A673 (cell line): ENCODE measurements at regions not wholly inside any gene's neighbourhood (a gene's known extent, or its start where the extent isn't known, plus 50 kb on each side); places are given as distances from the start of the nearest gene placed in this dataset.

Source experiments
- BruUV-seq: library from RNA; stranded (reverse); fragments of 400-500 nt; replicated peaks from 2 replicates; lab custom pipeline; 2021; lab: Mats Ljungman, UMichigan
- CTCF ChIA-PET: fragments of 300-600 bp; sonication (Branson Sonifier 250); formaldehyde crosslinking; loops from one replicate; lab custom pipeline; 2022; ENCODE audit warnings: antibody characterized with exemption; lab: Charles Lee
- POLR2A ChIA-PET: fragments of 300-600 bp; sonication (Branson Sonifier 250); formaldehyde crosslinking; loops from one replicate; lab custom pipeline; 2022; ENCODE audit warnings: antibody characterized with exemption; ENCODE audit not compliant: low non-redundant PET; lab: Charles Lee
- DNase-seq: peaks from one replicate; pipeline ENCODE4 v3.0.0-alpha.2; 2015; ENCODE audit warnings: low spot score
- H3K27ac ChIP-seq: fragments of 200-600 bp; sonication (generic); 2 replicates; pipeline ENCODE4 v1.5.1; 2016; ENCODE audit warnings: mixed run types, low read depth, mild to moderate bottlenecking, mixed read lengths, antibody characterized with exemption, low read length; ENCODE audit not compliant: poor library complexity, severe bottlenecking
- H3K27me3 ChIP-seq: fragments of 200-600 bp; sonication (generic); replicated peaks from 2 replicates; pipeline ENCODE4 v1.6.1; 2017; ENCODE audit warnings: mixed run types, low read depth, mild to moderate bottlenecking, mixed read lengths, antibody characterized with exemption, low read length; ENCODE audit not compliant: insufficient read depth, poor library complexity
- H3K36me3 ChIP-seq: fragments of 200-600 bp; sonication (generic); 2 replicates; pipeline ENCODE4 v1.6.1; 2016; ENCODE audit warnings: mixed run types, mild to moderate bottlenecking, mixed read lengths, antibody characterized with exemption, low read length; ENCODE audit not compliant: insufficient read depth, poor library complexity, severe bottlenecking
- H3K4me1 ChIP-seq: fragments of 200-600 bp; sonication (generic); 2 replicates; pipeline ENCODE4 v1.6.1; 2017; ENCODE audit warnings: mixed run types, mild to moderate bottlenecking, mixed read lengths, antibody characterized with exemption, low read length; ENCODE audit not compliant: insufficient read depth, poor library complexity, severe bottlenecking
- H3K4me3 ChIP-seq: fragments of 200-600 bp; sonication (generic); 2 replicates; pipeline ENCODE4 v1.5.1; 2016; ENCODE audit warnings: low read depth, mixed run types, mild to moderate bottlenecking, mixed read lengths, low read length; ENCODE audit not compliant: poor library complexity, severe bottlenecking
- H3K9me3 ChIP-seq: fragments of 200-600 bp; sonication (generic); 2 replicates; pipeline ENCODE4 v1.6.1; 2016; ENCODE audit warnings: mixed run types, low read depth, mild to moderate bottlenecking, mixed read lengths, antibody characterized with exemption, low read length; ENCODE audit not compliant: poor library complexity, severe bottlenecking
- CTCF ChIP-seq: fragments of 300-800, 200-600 bp; sonication (generic); conservative IDR thresholded peaks from 2 replicates; pipeline ENCODE4 v1.5.1; 2017; ENCODE audit warnings: low read depth, mild to moderate bottlenecking, antibody characterized with exemption, low read length, moderate library complexity, mixed read lengths
- EZH2 ChIP-seq: fragments of 200-600 bp; sonication (generic); IDR thresholded peaks from 2 replicates; pipeline ENCODE4 v1.6.1; 2017; ENCODE audit warnings: borderline replicate concordance, low read depth, mild to moderate bottlenecking, mixed read lengths, antibody characterized with exemption, low read length; ENCODE audit not compliant: poor library complexity, severe bottlenecking
- intact Hi-C: fragments of 100-400 bp; cut with micrococcal nuclease; formaldehyde crosslinking; loops from one replicate; pipeline ENCODE4 v1.10.0; 2022; ENCODE audit not compliant: unreplicated experiment

GRCh38 chr20:60125513-60125912 is 167.3 kb downstream of the CDH26 start:
- no peaks in the 10 kb centered on the region for H3K36me3 ChIP-seq
- H3K9me3 ChIP-seq = no peaks in the 10 kb centered on the region
- BruUV-seq = no TSS peak
- CTCF ChIA-PET = no interaction called here
- no peak overlapping the region for H3K4me3 ChIP-seq
- POLR2A ChIA-PET = no interaction called here
- intact Hi-C loops = no loop called here
- no peaks in the 10 kb centered on the region for H3K4me1 ChIP-seq
- TF ChIP-seq CTCF (no peak), EZH2 (no peak)
- no peak overlapping the region for H3K27ac ChIP-seq
- no peak for DNase-seq
- H3K27me3 ChIP-seq = no peaks in the 10 kb centered on the region

DNA sequence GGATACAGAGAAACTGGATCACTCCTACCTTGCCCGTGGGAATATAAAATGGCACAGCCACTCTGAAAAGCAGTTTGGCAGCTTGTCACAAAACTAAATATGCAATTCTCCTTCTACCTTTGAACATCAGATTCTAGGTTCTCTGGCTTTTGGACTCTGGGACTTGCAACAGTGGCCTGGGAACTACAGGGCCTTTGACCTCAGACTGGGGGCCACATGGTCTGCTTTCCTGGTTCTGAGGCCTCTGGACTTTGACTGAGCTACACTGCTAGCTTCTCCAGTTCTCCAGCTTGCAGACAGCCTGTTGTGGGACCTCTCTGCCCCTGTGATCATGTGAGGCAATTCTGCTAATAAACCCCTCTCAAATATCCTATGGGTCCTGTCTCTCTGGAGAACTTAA is 168.8 kb downstream of the CDH26 start:
- BruUV-seq = no TSS peak
- Histone ChIP-seq H3K4me3 (no peak overlapping the region), H3K27ac (no peak overlapping the region), H3K4me1 (peaks cover 5% of the 10 kb centered on the region), H3K9me3 (no peaks in the 10 kb centered on the region), H3K27me3 (no peaks in the 10 kb centered on the region), H3K36me3 (no peaks in the 10 kb centered on the region)
- DNase-seq = no peak
- ChIA-PET CTCF (no interaction called here), POLR2A (no interaction called here)
- intact Hi-C loops = no loop called here
- no peak for TF ChIP-seq EZH2
- no peak for TF ChIP-seq CTCF

DNA sequence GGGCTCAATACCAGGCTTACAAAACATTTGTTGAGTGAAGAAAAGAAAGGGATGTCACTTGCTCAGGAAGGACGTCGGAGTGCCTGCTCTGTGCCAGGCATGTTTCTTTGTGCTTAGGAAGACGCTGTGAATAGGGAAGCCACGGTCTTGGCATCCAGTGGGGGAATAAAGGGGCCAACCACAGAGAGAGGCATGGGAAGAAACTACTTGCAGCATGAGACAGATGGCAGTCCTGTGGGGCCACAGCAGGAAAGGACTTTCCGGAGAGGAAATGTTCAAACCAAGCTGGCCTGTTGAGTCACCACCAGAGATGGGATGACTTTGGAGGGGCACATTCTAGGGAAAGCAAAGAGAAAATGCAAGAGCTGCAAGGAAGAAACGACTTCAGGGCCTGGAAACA is 173.2 kb downstream of the CDH26 start:
- POLR2A ChIA-PET = no interaction called here

More for the DNA sequence above, 173.2 kb downstream of the CDH26 start:
- no peak overlapping the region for H3K4me3 ChIP-seq
- no peaks in the 10 kb centered on the region for H3K9me3 ChIP-seq
- peak; percentile 80 for DNase-seq
- no TSS peak for BruUV-seq
- CTCF ChIA-PET = interaction anchor here (0.6 kb wide), 1 partner anchor 60 kb away, joined by 3 read pairs; no protein-coding TSS in a partner anchor
- no peak for TF ChIP-seq CTCF
- intact Hi-C loops = no loop called here
- no peaks in the 10 kb centered on the region for H3K27me3 ChIP-seq
- peaks cover 11% of the 10 kb centered on the region for H3K4me1 ChIP-seq
- H3K36me3 ChIP-seq = no peaks in the 10 kb centered on the region
- H3K27ac ChIP-seq = peak overlapping the region; percentile 56
